Colonic mucosa (tissue), 4 donors: ENCODE measurements at regions not wholly inside any gene's neighbourhood (a gene's known extent, or its start where the extent isn't known, plus 50 kb on each side); places are given as distances from the start of the nearest gene placed in this dataset.

Experiments used
- DNase-seq: peaks from one replicate; pipeline ENCODE4 v3.0.0-alpha.2; 2020
- H3K27ac ChIP-seq: fragments of 200-600 bp; one replicate; pipeline ENCODE4 v1.8.0; 2021
- H3K27me3 ChIP-seq: fragments of 200-600 bp; one replicate; pipeline ENCODE4 v1.8.0; 2021
- H3K36me3 ChIP-seq: fragments of 200-600 bp; one replicate; pipeline ENCODE4 v1.8.0; 2021
- H3K4me1 ChIP-seq: fragments of 200-600 bp; one replicate; pipeline ENCODE4 v1.8.0; 2021; ENCODE audit warnings: mild to moderate bottlenecking
- H3K4me3 ChIP-seq: fragments of 200-600 bp; one replicate; pipeline ENCODE4 v1.8.0; 2021
- H3K9ac ChIP-seq, 2 donors: one replicate each; pipeline ENCODE4 v1.7.0; 2013; ENCODE audit warnings: control low read depth in 2 of 2, low read depth in 2 of 2, low read length in 2 of 2
- H3K9me3 ChIP-seq: fragments of 200-600 bp; one replicate; pipeline ENCODE4 v1.8.0; 2021
- CTCF ChIP-seq: fragments of 200-600 bp; IDR thresholded peaks from one replicate; pipeline ENCODE4 v1.8.0; 2022; ENCODE audit warnings: antibody characterized with exemption, mild to moderate bottlenecking
- intact Hi-C: fragments of 100-400 bp; cut with DNase I; formaldehyde crosslinking; loops from one replicate; pipeline ENCODE4 v1.14.1; 2022
- donor health status: healthy.
- donor health status: DM: no; HTN: no; CAD: no.
- donor health status: DM: no; HTN: no; CAD: no.

- Histone ChIP-seq H3K27ac (no peak overlapping the region), H3K4me3 (no peak overlapping the region), H3K9ac (no peak overlapping the region), H3K9me3 (no peaks in the 10 kb centered on the region), H3K27me3 (no peaks in the 10 kb centered on the region), H3K4me1 (no peaks in the 10 kb centered on the region), H3K36me3 (no peaks in the 10 kb centered on the region)
- intact Hi-C loops, result no loop called here
- no peak for TF ChIP-seq CTCF
- no peak for DNase-seq
Measured at GRCh38 chr16:86991679-86992078, 325.5 kb downstream of the C16orf95 start.

GRCh38 chr16:86992587-86992986 lies 324.6 kb downstream of the C16orf95 start:
- Histone ChIP-seq H3K4me1 (no peaks in the 10 kb centered on the region), H3K27me3 (no peaks in the 10 kb centered on the region), H3K36me3 (no peaks in the 10 kb centered on the region), H3K4me3 (no peak overlapping the region), H3K9me3 (no peaks in the 10 kb centered on the region), H3K27ac (no peak overlapping the region), H3K9ac (no peak overlapping the region)
- no peak for TF ChIP-seq CTCF
- intact Hi-C loops, result no loop called here
- DNase-seq, result no peak

GRCh38 chr16:86993426-86994110 lies 323.6 kb downstream of the C16orf95 start:
- intact Hi-C loops, result no loop called here
- Histone ChIP-seq H3K4me3 (no peak overlapping the region), H3K4me1 (no peaks in the 10 kb centered on the region), H3K9me3 (no peaks in the 10 kb centered on the region), H3K9ac (no peak overlapping the region), H3K27ac (no peak overlapping the region), H3K36me3 (no peaks in the 10 kb centered on the region), H3K27me3 (no peaks in the 10 kb centered on the region)
- DNase-seq, result no peak
- no peak for TF ChIP-seq CTCF

GRCh38 chr16:86994215-86994614 lies 323.0 kb downstream of the C16orf95 start:
- no peaks in the 10 kb centered on the region for H3K36me3 ChIP-seq
- H3K9me3 ChIP-seq, result no peaks in the 10 kb centered on the region
- H3K4me3 ChIP-seq, result no peak overlapping the region
- no peak overlapping the region for H3K9ac ChIP-seq
- no peak for DNase-seq
- no peak for TF ChIP-seq CTCF
- no peak overlapping the region for H3K27ac ChIP-seq
- H3K4me1 ChIP-seq, result no peaks in the 10 kb centered on the region
- no peaks in the 10 kb centered on the region for H3K27me3 ChIP-seq
- intact Hi-C loops, result no loop called here

- no peak for DNase-seq
- H3K9ac ChIP-seq, result no peak overlapping the region
- intact Hi-C loops, result no loop called here
- no peak for TF ChIP-seq CTCF
- no peaks in the 10 kb centered on the region for H3K27me3 ChIP-seq
- no peaks in the 10 kb centered on the region for H3K36me3 ChIP-seq
- no peak overlapping the region for H3K4me3 ChIP-seq
- no peaks in the 10 kb centered on the region for H3K9me3 ChIP-seq
- no peak overlapping the region for H3K27ac ChIP-seq
- no peaks in the 10 kb centered on the region for H3K4me1 ChIP-seq
Measured at GRCh38 chr16:86994651-86995171, 322.5 kb downstream of the C16orf95 start.
